Activated CD8-positive, alpha-beta memory T cell treated with anti-CD3 and anti-CD28 coated beads, Interleukin-2, amount 50 U/mL, for 1 hour (primary cell): ENCODE measurements at regions not wholly inside any gene's neighbourhood (a gene's known extent, or its start where the extent isn't known, plus 50 kb on each side); places are given as distances from the start of the nearest gene placed in this dataset.

Experiments
- DNase-seq: peaks from one replicate; pipeline ENCODE4 v3.0.0-alpha.2; 2020; ENCODE audit errors: extremely low read depth

GRCh38 chr2:122390406-122390805, 635.0 kb downstream of the TSN start:
- no peak for DNase-seq

- no peak for DNase-seq
Observed at GRCh38 chr2:122391726-122392125, 636.3 kb downstream of the TSN start.

GRCh38 chr2:122395687-122396086, 640.2 kb downstream of the TSN start:
- DNase-seq = no peak

- DNase-seq = no peak
Observed at GRCh38 chr2:122411231-122411630, 655.8 kb downstream of the TSN start.

- no peak for DNase-seq
Observed at GRCh38 chr2:122412360-122412759, 656.9 kb downstream of the TSN start.

- DNase-seq = no peak
Observed at GRCh38 chr2:122414902-122415301, 659.5 kb downstream of the TSN start.

- no peak for DNase-seq
Observed at GRCh38 chr2:122417114-122417513, 661.7 kb downstream of the TSN start.

- DNase-seq = no peak
Observed at GRCh38 chr2:122421775-122422174, 666.3 kb downstream of the TSN start.

- no peak for DNase-seq
Observed at GRCh38 chr2:122422384-122422991, 667.0 kb downstream of the TSN start.

- no peak for DNase-seq
Observed at GRCh38 chr2:122423934-122424333, 668.5 kb downstream of the TSN start.

- DNase-seq = no peak
Observed at GRCh38 chr2:122433123-122433754, 677.8 kb downstream of the TSN start.

- no peak for DNase-seq
Observed at GRCh38 chr2:122445003-122445402, 689.6 kb downstream of the TSN start.

GRCh38 chr2:122446761-122447160, 691.3 kb downstream of the TSN start:
- no peak for DNase-seq

GRCh38 chr2:122447237-122447636, 691.8 kb downstream of the TSN start:
- DNase-seq = no peak

- DNase-seq = no peak
Observed at GRCh38 chr2:122451040-122451439, 695.6 kb downstream of the TSN start.

GRCh38 chr2:122451697-122452096, 696.2 kb downstream of the TSN start:
- no peak for DNase-seq

GRCh38 chr2:122469147-122469546, 713.7 kb downstream of the TSN start:
- no peak for DNase-seq

GRCh38 chr2:122471753-122472152, 716.3 kb downstream of the TSN start:
- no peak for DNase-seq

GRCh38 chr2:122478117-122478516, 722.7 kb downstream of the TSN start:
- DNase-seq = no peak

GRCh38 chr2:122478771-122479170, 723.3 kb downstream of the TSN start:
- no peak for DNase-seq

GRCh38 chr2:122480501-122481243, 725.2 kb downstream of the TSN start:
- DNase-seq = no peak

- DNase-seq = no peak
Observed at GRCh38 chr2:122481244-122481622, 725.8 kb downstream of the TSN start.

GRCh38 chr2:122481717-122482116, 726.3 kb downstream of the TSN start:
- DNase-seq = no peak
